ENCODE measurements at regions not wholly inside any gene's neighbourhood (a gene's known extent, or its start where the extent isn't known, plus 50 kb on each side); places are given as distances from the start of the nearest gene placed in this dataset.

GRCh38 chr1:38736399-38736798 lies 123.2 kb downstream of the RRAGC start:
- Histone ChIP-seq H3K4me3 (no peak overlapping the region), H3K27me3 (no peaks in the 10 kb centered on the region), H3K9me3 (no peaks in the 10 kb centered on the region), H3K27ac (no peak overlapping the region), H3K36me3 (no peaks in the 10 kb centered on the region), H3K4me1 (no peaks in the 10 kb centered on the region)
- no peak for DNase-seq (ENCODE audit: low spot score in 2 of 2)
- TF ChIP-seq POLR2A (IDR thresholded peaks at IDR 0.05) (no peak), POLR2AphosphoS5 (IDR thresholded peaks at IDR 0.05) (no peak), CTCF (IDR thresholded peaks at IDR 0.05) (no peak)
- intact Hi-C loops (cut with DNase I; ENCODE audit: low total_unique reads): no loop called here

- TF ChIP-seq POLR2A (IDR thresholded peaks at IDR 0.05) (no peak), CTCF (IDR thresholded peaks at IDR 0.05) (no peak), POLR2AphosphoS5 (IDR thresholded peaks at IDR 0.05) (no peak)
- Histone ChIP-seq H3K4me1 (no peaks in the 10 kb centered on the region), H3K27me3 (no peaks in the 10 kb centered on the region), H3K4me3 (no peak overlapping the region), H3K27ac (no peak overlapping the region), H3K36me3 (no peaks in the 10 kb centered on the region), H3K9me3 (no peaks in the 10 kb centered on the region)
- intact Hi-C loops (cut with DNase I; ENCODE audit: low total_unique reads): no loop called here
- DNase-seq (ENCODE audit: low spot score in 2 of 2): no peak
These were observed 123.9 kb downstream of the RRAGC start for GRCh38 chr1:38735651-38736161.

- Histone ChIP-seq H3K27ac (no peak overlapping the region), H3K4me1 (no peaks in the 10 kb centered on the region), H3K4me3 (no peak overlapping the region), H3K36me3 (no peaks in the 10 kb centered on the region), H3K9me3 (no peaks in the 10 kb centered on the region), H3K27me3 (no peaks in the 10 kb centered on the region)
- no peak for DNase-seq (ENCODE audit: low spot score in 2 of 2)
- intact Hi-C loops (cut with DNase I; ENCODE audit: low total_unique reads): no loop called here
- no peak for TF ChIP-seq POLR2AphosphoS5 (IDR thresholded peaks at IDR 0.05)
- no peak for TF ChIP-seq CTCF (IDR thresholded peaks at IDR 0.05)
- no peak for TF ChIP-seq POLR2A (IDR thresholded peaks at IDR 0.05)
These were observed 125.8 kb downstream of the RRAGC start for GRCh38 chr1:38733761-38734160.

- Histone ChIP-seq H3K9me3 (no peaks in the 10 kb centered on the region), H3K27ac (no peak overlapping the region), H3K4me3 (no peak overlapping the region), H3K36me3 (no peaks in the 10 kb centered on the region), H3K27me3 (no peaks in the 10 kb centered on the region), H3K4me1 (no peaks in the 10 kb centered on the region)
- no peak for DNase-seq (ENCODE audit: low spot score in 2 of 2)
- intact Hi-C loops (cut with DNase I; ENCODE audit: low total_unique reads): no loop called here
- TF ChIP-seq POLR2A (IDR thresholded peaks at IDR 0.05) (no peak), POLR2AphosphoS5 (IDR thresholded peaks at IDR 0.05) (no peak), CTCF (IDR thresholded peaks at IDR 0.05) (no peak)
These were observed 128.8 kb downstream of the RRAGC start for GRCh38 chr1:38730511-38731397.

GRCh38 chr1:38728585-38728908 lies 131.0 kb downstream of the RRAGC start:
- no peaks in the 10 kb centered on the region for H3K27me3 ChIP-seq
- intact Hi-C loops (cut with DNase I; ENCODE audit: low total_unique reads): no loop called here
- H3K4me3 ChIP-seq: no peak overlapping the region
- TF ChIP-seq CTCF (IDR thresholded peaks at IDR 0.05) (no peak), POLR2AphosphoS5 (IDR thresholded peaks at IDR 0.05) (no peak), POLR2A (IDR thresholded peaks at IDR 0.05) (no peak)
- no peak overlapping the region for H3K27ac ChIP-seq
- H3K36me3 ChIP-seq: no peaks in the 10 kb centered on the region
- no peak for DNase-seq (ENCODE audit: low spot score in 2 of 2)
- no peaks in the 10 kb centered on the region for H3K4me1 ChIP-seq
- no peaks in the 10 kb centered on the region for H3K9me3 ChIP-seq

Data from breast epithelium (tissue), 4 donors.